SK-N-SH (cell line): ENCODE measurements at regions not wholly inside any gene's neighbourhood (a gene's known extent, or its start where the extent isn't known, plus 50 kb on each side); places are given as distances from the start of the nearest gene placed in this dataset.

Experiments
- CTCF ChIA-PET: fragments of 300-600, 350-600 bp; formaldehyde crosslinking; extraction: SDS; loops from one replicate; lab custom pipeline; 2021; lab: Yijun Ruan, JAX
- POLR2A ChIA-PET: fragments of 350-600 bp; sonication (Branson Sonifier 250); formaldehyde crosslinking; extraction: SDS; loops from one replicate; lab custom pipeline; 2020; ENCODE audit warnings: antibody characterized with exemption, inconsistent platforms; lab: Yijun Ruan, JAX
- DNase-seq: peaks from one replicate; pipeline ENCODE4 v3.0.0; 2012
- H2AFZ ChIP-seq: fragments of 200-600 bp; sonication (generic); 2 replicates; pipeline ENCODE4 v1.8.1; 2016; ENCODE audit warnings: antibody characterized with exemption, mild to moderate bottlenecking, low read depth
- H3F3A ChIP-seq: fragments of 200-600 bp; sonication (generic); replicated peaks from 2 replicates; pipeline ENCODE3; 2016; ENCODE audit warnings: antibody characterized with exemption, mild to moderate bottlenecking; ENCODE audit not compliant: insufficient read depth
- H3K27ac ChIP-seq, 2 experiments: fragments of 200-500 bp in 1 of 2; fragments of 200-600 bp in 1 of 2; sonication (Bioruptor generic) in 1 of 2; sonication (generic), shearing (Covaris generic) in 1 of 2; 2 replicates each; pipeline versions ENCODE4 v1.5.1 to v1.6.1; 2014 to 2016; ENCODE audit warnings: low read depth in 2 of 2, inconsistent platforms in 1 of 2, low read length in 1 of 2, mild to moderate bottlenecking in 1 of 2, mixed read lengths in 1 of 2
- H3K27me3 ChIP-seq: fragments of 200-600 bp; sonication (generic), shearing (Covaris generic); 2 replicates; pipeline ENCODE4 v1.6.1; 2016; ENCODE audit warnings: mixed run types; ENCODE audit not compliant: insufficient read depth
- H3K36me3 ChIP-seq, 2 experiments: fragments of 200-500 bp in 1 of 2; fragments of 200-600 bp in 1 of 2; sonication (Bioruptor generic) in 1 of 2; sonication (generic) in 1 of 2; replicated peaks in 1 of 2; 2 replicates each; pipeline versions ENCODE3 to v1.5.1; 2014 to 2016; ENCODE audit warnings: low read length in 1 of 2, mild to moderate bottlenecking in 1 of 2; ENCODE audit not compliant: insufficient read depth in 2 of 2, control insufficient read depth in 1 of 2
- H3K4me1 ChIP-seq, 2 experiments: fragments of 200-500 bp in 1 of 2; fragments of 200-600 bp in 1 of 2; sonication (Bioruptor generic) in 1 of 2; sonication (generic), shearing (Covaris generic) in 1 of 2; 2 replicates each; pipeline versions ENCODE4 v1.5.1 to v1.6.1; 2014 to 2016; ENCODE audit warnings: low read depth in 1 of 2, low read length in 1 of 2, mixed run types in 1 of 2; ENCODE audit not compliant: insufficient read depth in 2 of 2, control insufficient read depth in 1 of 2
- H3K4me2 ChIP-seq: fragments of 200-600 bp; sonication (generic), shearing (Covaris generic); 2 replicates; pipeline ENCODE4 v1.6.1; 2017; ENCODE audit warnings: mixed run types
- H3K4me3 ChIP-seq, 2 experiments: fragments of 200-500 bp in 1 of 2; fragments of 200-600 bp in 1 of 2; sonication (Bioruptor generic) in 1 of 2; sonication (generic), shearing (Covaris generic) in 1 of 2; 2 replicates each; pipeline versions ENCODE4 v1.5.1 to v1.8.1; 2014 to 2016; ENCODE audit warnings: low read depth in 2 of 2, inconsistent platforms in 1 of 2, low read length in 1 of 2, mild to moderate bottlenecking in 1 of 2, mixed read lengths in 1 of 2, moderate library complexity in 1 of 2
- H3K79me2 ChIP-seq: fragments of 200-600 bp; sonication (generic); 2 replicates; pipeline ENCODE4 v1.8.1; 2017; ENCODE audit warnings: mild to moderate bottlenecking; ENCODE audit not compliant: insufficient read depth
- H3K9ac ChIP-seq: fragments of 200-600 bp; sonication (generic); 2 replicates; pipeline ENCODE4 v1.6.1; 2017; ENCODE audit warnings: mixed run types
- H3K9me2 ChIP-seq: fragments of 200-600 bp; sonication (generic); 2 replicates; pipeline ENCODE4 v1.6.1; 2017; ENCODE audit warnings: mixed run types
- H3K9me3 ChIP-seq: fragments of 200-600 bp; sonication (generic); 2 replicates; pipeline ENCODE4 v1.6.1; 2017; ENCODE audit warnings: mixed run types, mild to moderate bottlenecking, moderate library complexity
- H4K20me1 ChIP-seq: fragments of 200-600 bp; sonication (generic); 2 replicates; pipeline ENCODE4 v1.6.1; 2017; ENCODE audit warnings: mild to moderate bottlenecking, mixed run types; ENCODE audit not compliant: insufficient read depth
- CHD2 ChIP-seq: fragments of 150-350 bp; IDR thresholded peaks from 2 replicates; pipeline ENCODE4 v1.6.1; 2018; ENCODE audit warnings: low read length; ENCODE audit not compliant: partially characterized antibody
- FOXJ3 ChIP-seq: sonication (generic); formaldehyde crosslinking; IDR thresholded peaks from 2 replicates; pipeline ENCODE4 v1.5.1; 2020; ENCODE audit warnings: mild to moderate bottlenecking, missing genetic modification reagents
- GABPA ChIP-seq: IDR thresholded peaks from 2 replicates; pipeline ENCODE4 v1.4.0; 2012; ENCODE audit warnings: low read depth, mild to moderate bottlenecking
- GATA2 ChIP-seq: sonication (generic); formaldehyde crosslinking; IDR thresholded peaks from 2 replicates; pipeline ENCODE4 v1.5.0; 2020; ENCODE audit warnings: mild to moderate bottlenecking, missing genetic modification reagents
- MAX ChIP-seq: IDR thresholded peaks from 2 replicates; pipeline ENCODE4 v1.4.0; 2012; ENCODE audit warnings: low read depth
- RAD21 ChIP-seq: IDR thresholded peaks from 2 replicates; pipeline ENCODE4 v1.6.1; 2012; ENCODE audit warnings: mild to moderate bottlenecking, low read length
- TAF1 ChIP-seq: IDR thresholded peaks from 2 replicates; pipeline ENCODE4 v1.6.1; 2012; ENCODE audit warnings: low read depth, mild to moderate bottlenecking, low read length, moderate library complexity, borderline replicate concordance
- TCF12 ChIP-seq: IDR thresholded peaks from 2 replicates; pipeline ENCODE4 v1.4.0; 2012
- TEAD4 ChIP-seq: IDR thresholded peaks from 2 replicates; pipeline ENCODE4 v1.4.0; 2012; ENCODE audit warnings: mild to moderate bottlenecking, borderline replicate concordance; ENCODE audit not compliant: insufficient read depth
- USF2 ChIP-seq: fragments of 150-350 bp; IDR thresholded peaks from 2 replicates; pipeline ENCODE4 v1.6.1; 2017; ENCODE audit warnings: antibody characterized with exemption, low read length, low read depth, borderline replicate concordance
- YY1 ChIP-seq: IDR thresholded peaks from 2 replicates; pipeline ENCODE4 v1.4.0; 2012; ENCODE audit warnings: low read depth, mild to moderate bottlenecking
- ZBTB33 ChIP-seq: IDR thresholded peaks from 2 replicates; pipeline ENCODE4 v1.4.0; 2012; ENCODE audit warnings: low read depth, borderline replicate concordance

GRCh38 chr6:54646951-54647664, 199.5 kb upstream of the FAM83B start (continued):
- TF ChIP-seq USF2 (no peak), RAD21 (no peak), TCF12 (no peak), TEAD4 (no peak), TAF1 (no peak), CHD2 (no peak)

GRCh38 chr6:54654381-54654780, 192.2 kb upstream of the FAM83B start:
- ChIA-PET POLR2A (no interaction called here), CTCF (interaction anchor here (1.0 kb wide), 1 partner anchor 64 kb away, joined by 3 read pairs; no protein-coding TSS in a partner anchor)
- no peak overlapping the region for H3K27ac ChIP-seq

More at GRCh38 chr6:54654381-54654780, 192.2 kb upstream of the FAM83B start:
- Histone ChIP-seq H3K4me3 (no peak overlapping the region), H3K4me1 (no peaks in the 10 kb centered on the region), H3K79me2 (no peaks in the 10 kb centered on the region), H4K20me1 (no peaks in the 10 kb centered on the region), H2AFZ (no peak overlapping the region), H3K9me3 (no peaks in the 10 kb centered on the region), H3K9ac (no peak overlapping the region), H3K9me2 (no peaks in the 10 kb centered on the region), H3K4me2 (no peak overlapping the region), H3F3A (no peaks in the 10 kb centered on the region), H3K36me3 (no peaks in the 10 kb centered on the region), H3K27me3 (0 out of 2 replicates have a peak, but pooled peaks cover 3% of the 10 kb centered on the region)
- no peak for DNase-seq
- TF ChIP-seq FOXJ3 (CRISPR knock-in tag) (no peak), MAX (no peak), GATA2 (CRISPR knock-in tag) (no peak), GABPA (no peak), USF2 (no peak), ZBTB33 (no peak), YY1 (no peak)
